IMR-90 (cell line): ENCODE measurements at regions not wholly inside any gene's neighbourhood (a gene's known extent, or its start where the extent isn't known, plus 50 kb on each side); places are given as distances from the start of the nearest gene placed in this dataset.

ENCODE experiments used
- CTCF ChIP-seq: conservative IDR thresholded peaks from 2 replicates; pipeline ENCODE4 v1.5.1; 2012; ENCODE audit warnings: mild to moderate bottlenecking, low read depth, low read length, improper control_type of control experiment
- FOS ChIP-seq: fragments of 150-350 bp; IDR thresholded peaks from 2 replicates; pipeline ENCODE4 v1.6.1; 2016; ENCODE audit warnings: low read depth, low read length
- MAFK ChIP-seq: IDR thresholded peaks from 2 replicates; pipeline ENCODE4 v1.6.1; 2012; ENCODE audit warnings: low read depth, low read length, improper control_type of control experiment

- TF ChIP-seq CTCF (no peak), FOS (no peak), MAFK (no peak)
Observed at GRCh38 chr17:72381597-72382397, 261.0 kb downstream of the SOX9 start.
